Heart left ventricle (tissue), 13 donors: ENCODE measurements at regions not wholly inside any gene's neighbourhood (a gene's known extent, or its start where the extent isn't known, plus 50 kb on each side); places are given as distances from the start of the nearest gene placed in this dataset.

Source experiments
- CTCF ChIP-seq, 12 donors: fragments of 200-600 bp; sonication (generic) in 4 of 12; IDR thresholded peaks; one replicate each; pipeline versions ENCODE4 v1.5.0 to v1.8.0; 2018 to 2022; ENCODE audit warnings: antibody characterized with exemption in 12 of 12, mild to moderate bottlenecking in 5 of 12
- POLR2A ChIP-seq, 2 donors: fragments of 450-650 bp; IDR thresholded peaks; one replicate each; pipeline ENCODE4 v1.6.1; 2017; ENCODE audit warnings: antibody characterized with exemption in 2 of 2, mild to moderate bottlenecking in 2 of 2, moderate library complexity in 2 of 2
- donor health status: ischemic (EF 13 %, LVEDD 7.1; RV severe dilation, severe dysfunction).
- donor health status: DM: no; HTN: yes; CAD: no.
- donor health status: DM: no; HTN: no; CAD: no.
- donor health status: ischemic (EF 25% LVEDD 6.9; RV normal size, moderate dysfunction).
- donor health status: ischemic (EF 25% LVEDD 5.7; RV mildly dilated, moderate dysfunction).
- donor health status: ischemic (EF 35%, LVEDD 5.7; RV mildly dilated, moderate dysfunction).
- donor health status: nonischemic (EF 11% LVEDD 7.7; RV severe dilation, severe dysfunction).
- donor health status: DM: yes; HTN: yes; CAD: no.
- donor health status: PGD.
- donor health status: ischemic (EF 29% LVEDD 5.4; RV normal size, mild dysfunction).
- donor health status: nonischemic (EF 23%, LVEDD 6.1; RV moderate dilation, normal function).

GRCh38 chr6:30405934-30406333, 61.0 kb downstream of the RPP21 start:
- TF ChIP-seq POLR2A (IDR thresholded peaks at IDR 0.05) (no peak), CTCF (IDR thresholded peaks at IDR 0.05) (no peak)
